ENCODE measurements at regions not wholly inside any gene's neighbourhood (a gene's known extent, or its start where the extent isn't known, plus 50 kb on each side); places are given as distances from the start of the nearest gene placed in this dataset.
"Not testable (repeated sequence)": the region's sequence is repeated elsewhere in the genome, so short reads cannot be mapped to it uniquely, and the experiment has no call there.

DNA sequence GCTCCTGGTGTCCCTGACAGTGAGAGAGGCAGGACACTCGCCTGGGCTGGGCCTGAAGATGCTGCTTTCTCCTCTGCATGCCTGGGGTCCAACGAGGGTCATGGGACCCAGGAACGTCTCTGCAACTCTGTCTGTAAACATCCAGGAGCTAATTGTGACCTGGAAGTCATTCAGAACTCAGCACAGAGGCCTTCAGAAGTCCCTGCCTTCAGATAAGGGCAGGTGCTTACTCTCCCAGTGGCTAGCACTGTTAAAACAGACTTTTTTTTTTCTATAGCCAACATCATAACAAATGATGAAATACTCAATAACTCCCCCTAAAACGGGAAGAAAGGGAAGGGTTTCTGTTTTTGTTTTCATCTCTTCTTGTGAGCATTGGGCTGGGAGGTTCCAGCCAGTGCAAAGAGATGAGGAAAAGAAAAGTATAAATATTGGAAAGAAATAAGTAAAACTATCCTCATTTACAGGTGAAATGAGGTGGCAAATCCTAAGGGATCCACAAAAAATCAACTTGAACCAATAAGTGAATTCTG lies 118.3 kb upstream of the FAM20C start:
- H3K27me3 ChIP-seq (replicated peaks in 1 of 4; ENCODE audit: control insufficient read depth in 3 of 4, extremely low read depth in 1 of 4, insufficient read depth in 3 of 4, low read length in 3 of 4); POLR2A ChIA-PET (ENCODE audit: partially characterized antibody); H3K56ac ChIP-seq (replicated peaks; ENCODE audit: insufficient read length, low read depth, low read length); H3K36me3 ChIP-seq (ENCODE audit: control insufficient read depth in 2 of 4, insufficient read depth in 4 of 4, low read length in 3 of 4); H3K23ac ChIP-seq (ENCODE audit: insufficient read length); H3K4me2 ChIP-seq (ENCODE audit: insufficient read depth in 1 of 2, low read depth in 2 of 2, low read length in 2 of 2); H3K79me2 ChIP-seq (ENCODE audit: control insufficient read depth in 1 of 2, insufficient read depth in 2 of 2, low read length in 2 of 2); H2AFZ ChIP-seq (ENCODE audit: low read length); H2AK5ac ChIP-seq (ENCODE audit: low read depth, low read length); H3K14ac ChIP-seq (ENCODE audit: insufficient read length); DNase-seq (ENCODE audit: low read depth in 1 of 2, low spot score in 2 of 2); H4K8ac ChIP-seq (ENCODE audit: extremely low read depth, insufficient read depth, low read length); H2BK5ac ChIP-seq (ENCODE audit: low read depth, low read length); H2BK12ac ChIP-seq (ENCODE audit: low read depth, low read length); H3K4me3 ChIP-seq (ENCODE audit: extremely low read depth in 1 of 4, insufficient read depth in 2 of 4, low read depth in 3 of 4, low read length in 4 of 4); H3K27ac ChIP-seq (ENCODE audit: low read depth, low read length); H3K9me3 ChIP-seq (ENCODE audit: insufficient read depth in 2 of 2, low read depth in 1 of 2, low read length in 1 of 2); H3K9ac ChIP-seq (replicated peaks in 1 of 4; ENCODE audit: extremely low read depth in 1 of 4, low read depth in 3 of 4, low read length in 3 of 4); H3K4ac ChIP-seq (replicated peaks; ENCODE audit: insufficient read length, low read depth, low read length); H3K18ac ChIP-seq (ENCODE audit: extremely low read depth, low read length); H2BK15ac ChIP-seq (ENCODE audit: low read length); H4K91ac ChIP-seq (replicated peaks; ENCODE audit: insufficient read length, low read length); H2BK20ac ChIP-seq (ENCODE audit: low read length); H3K79me1 ChIP-seq (ENCODE audit: low read depth, low read length); H4K5ac ChIP-seq (ENCODE audit: insufficient read length, low read depth, low read length); H2BK120ac ChIP-seq (replicated peaks; ENCODE audit: low read depth, low read length); H3K23me2 ChIP-seq (ENCODE audit: low read depth, low read length); CTCF ChIA-PET (ENCODE audit: partially characterized antibody); H4K20me1 ChIP-seq (replicated peaks in 1 of 2; ENCODE audit: control insufficient read depth in 1 of 2, insufficient read depth in 2 of 2, low read length in 2 of 2); H3K4me1 ChIP-seq (replicated peaks in 1 of 4; ENCODE audit: control insufficient read depth in 3 of 4, insufficient read depth in 4 of 4, low read length in 3 of 4); FAIRE-seq: not testable (repeated sequence)
- 82% methylated on average over 3 of the region's 4 CpGs; no CpG with 5 or more reads in 1 of the 2 experiments for WGBS, 2 experiments (ENCODE audit: extremely low coverage in 1 of 2, insufficient coverage in 1 of 2, insufficient read length in 1 of 2, insufficient replicate concordance in 2 of 2, low coverage in 1 of 2, low lambda C conversion rate in 2 of 2, missing lambda C conversion rate in 1 of 2)

DNA sequence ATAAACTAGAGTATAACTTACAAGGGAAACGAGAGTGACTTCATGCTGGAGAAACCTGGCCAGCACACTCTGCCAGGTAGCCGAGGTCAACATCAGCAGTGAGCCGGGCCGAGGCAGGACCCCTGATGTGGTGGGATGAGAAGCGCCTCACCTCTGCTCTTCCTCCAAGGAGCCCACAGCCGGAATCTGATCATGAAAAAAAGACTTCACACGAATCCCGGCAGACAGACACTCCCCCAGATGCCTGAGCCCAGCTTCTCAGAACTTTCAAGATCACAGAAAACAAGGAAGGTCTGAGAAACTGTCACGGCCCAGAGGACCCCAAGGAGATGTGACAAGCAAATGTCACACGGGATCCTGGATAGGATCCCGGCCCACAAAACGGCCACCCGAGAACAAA lies 116.9 kb upstream of the FAM20C start:
- H2BK120ac ChIP-seq (replicated peaks; ENCODE audit: low read depth, low read length); H4K8ac ChIP-seq (ENCODE audit: extremely low read depth, insufficient read depth, low read length); H3K79me1 ChIP-seq (ENCODE audit: low read depth, low read length); H3K23me2 ChIP-seq (ENCODE audit: low read depth, low read length); FAIRE-seq; H2BK12ac ChIP-seq (ENCODE audit: low read depth, low read length); H3K9me3 ChIP-seq (ENCODE audit: insufficient read depth in 2 of 2, low read depth in 1 of 2, low read length in 1 of 2); H3K4ac ChIP-seq (replicated peaks; ENCODE audit: insufficient read length, low read depth, low read length); H3K23ac ChIP-seq (ENCODE audit: insufficient read length); H3K18ac ChIP-seq (ENCODE audit: extremely low read depth, low read length); H4K91ac ChIP-seq (replicated peaks; ENCODE audit: insufficient read length, low read length); H3K27ac ChIP-seq (ENCODE audit: low read depth, low read length); H2BK5ac ChIP-seq (ENCODE audit: low read depth, low read length); H3K56ac ChIP-seq (replicated peaks; ENCODE audit: insufficient read length, low read depth, low read length); DNase-seq (ENCODE audit: low read depth in 1 of 2, low spot score in 2 of 2); H3K4me1 ChIP-seq (replicated peaks in 1 of 4; ENCODE audit: control insufficient read depth in 3 of 4, insufficient read depth in 4 of 4, low read length in 3 of 4); H3K14ac ChIP-seq (ENCODE audit: insufficient read length); H3K4me3 ChIP-seq (ENCODE audit: extremely low read depth in 1 of 4, insufficient read depth in 2 of 4, low read depth in 3 of 4, low read length in 4 of 4); H3K9ac ChIP-seq (replicated peaks in 1 of 4; ENCODE audit: extremely low read depth in 1 of 4, low read depth in 3 of 4, low read length in 3 of 4); H3K79me2 ChIP-seq (ENCODE audit: control insufficient read depth in 1 of 2, insufficient read depth in 2 of 2, low read length in 2 of 2); H3K36me3 ChIP-seq (ENCODE audit: control insufficient read depth in 2 of 4, insufficient read depth in 4 of 4, low read length in 3 of 4); H4K5ac ChIP-seq (ENCODE audit: insufficient read length, low read depth, low read length); H3K4me2 ChIP-seq (ENCODE audit: insufficient read depth in 1 of 2, low read depth in 2 of 2, low read length in 2 of 2); H2AK5ac ChIP-seq (ENCODE audit: low read depth, low read length); CTCF ChIA-PET (ENCODE audit: partially characterized antibody); H2AFZ ChIP-seq (ENCODE audit: low read length); POLR2A ChIA-PET (ENCODE audit: partially characterized antibody); H3K27me3 ChIP-seq (replicated peaks in 1 of 4; ENCODE audit: control insufficient read depth in 3 of 4, extremely low read depth in 1 of 4, insufficient read depth in 3 of 4, low read length in 3 of 4); H4K20me1 ChIP-seq (replicated peaks in 1 of 2; ENCODE audit: control insufficient read depth in 1 of 2, insufficient read depth in 2 of 2, low read length in 2 of 2); H2BK15ac ChIP-seq (ENCODE audit: low read length); H2BK20ac ChIP-seq (ENCODE audit: low read length): not testable (repeated sequence)
- WGBS, 2 experiments (ENCODE audit: extremely low coverage in 1 of 2, insufficient coverage in 1 of 2, insufficient read length in 1 of 2, insufficient replicate concordance in 2 of 2, low coverage in 1 of 2, low lambda C conversion rate in 2 of 2, missing lambda C conversion rate in 1 of 2): 96% methylated on average over 10 of the region's 13 CpGs; no CpG with 5 or more reads in 1 of the 2 experiments

Measured in H1 (cell line).